ENCODE measurements at regions not wholly inside any gene's neighbourhood (a gene's known extent, or its start where the extent isn't known, plus 50 kb on each side); places are given as distances from the start of the nearest gene placed in this dataset.
"Not testable (repeated sequence)": the region's sequence is repeated elsewhere in the genome, so short reads cannot be mapped to it uniquely, and the experiment has no call there.

GRCh38 chr1:185539277-185539943, 194.8 kb upstream of the HMCN1 start:
- TF ChIP-seq, protein P1, sequence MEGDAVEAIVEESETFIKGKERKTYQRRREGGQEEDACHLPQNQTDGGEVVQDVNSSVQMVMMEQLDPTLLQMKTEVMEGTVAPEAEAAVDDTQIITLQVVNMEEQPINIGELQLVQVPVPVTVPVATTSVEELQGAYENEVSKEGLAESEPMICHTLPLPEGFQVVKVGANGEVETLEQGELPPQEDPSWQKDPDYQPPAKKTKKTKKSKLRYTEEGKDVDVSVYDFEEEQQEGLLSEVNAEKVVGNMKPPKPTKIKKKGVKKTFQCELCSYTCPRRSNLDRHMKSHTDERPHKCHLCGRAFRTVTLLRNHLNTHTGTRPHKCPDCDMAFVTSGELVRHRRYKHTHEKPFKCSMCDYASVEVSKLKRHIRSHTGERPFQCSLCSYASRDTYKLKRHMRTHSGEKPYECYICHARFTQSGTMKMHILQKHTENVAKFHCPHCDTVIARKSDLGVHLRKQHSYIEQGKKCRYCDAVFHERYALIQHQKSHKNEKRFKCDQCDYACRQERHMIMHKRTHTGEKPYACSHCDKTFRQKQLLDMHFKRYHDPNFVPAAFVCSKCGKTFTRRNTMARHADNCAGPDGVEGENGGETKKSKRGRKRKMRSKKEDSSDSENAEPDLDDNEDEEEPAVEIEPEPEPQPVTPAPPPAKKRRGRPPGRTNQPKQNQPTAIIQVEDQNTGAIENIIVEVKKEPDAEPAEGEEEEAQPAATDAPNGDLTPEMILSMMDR (IDR thresholded peaks at IDR 0.05), result no peak
- H3K36me3 ChIP-seq, result no peaks in the 10 kb centered on the region
- DNase-seq (ENCODE audit: low spot score), result no peak
- no peaks in the 10 kb centered on the region for H3K27me3 ChIP-seq (replicated peaks; ENCODE audit: insufficient read depth)
- H3K4me1 ChIP-seq (ENCODE audit: control insufficient read depth in 1 of 2, low read depth in 2 of 2), result peaks cover 10 to 12% of the 10 kb centered on the region in 2 donors
- H3K4me3 ChIP-seq, result no peak overlapping the region
- no peak overlapping the region for H3K27ac ChIP-seq
- H3K9me3 ChIP-seq, result no peaks in the 10 kb centered on the region
- no peak for ATAC-seq (ENCODE audit: insufficient number of reproducible peaks, low FRiP score, low read depth)

GRCh38 chr1:185538309-185538898, 195.8 kb upstream of the HMCN1 start:
- H3K4me3 ChIP-seq; H3K27me3 ChIP-seq (replicated peaks; ENCODE audit: insufficient read depth); H3K9me3 ChIP-seq; DNase-seq (ENCODE audit: low spot score); H3K27ac ChIP-seq; H3K36me3 ChIP-seq; ATAC-seq (ENCODE audit: insufficient number of reproducible peaks, low FRiP score, low read depth): not testable (repeated sequence)
- H3K4me1 ChIP-seq (ENCODE audit: control insufficient read depth in 1 of 2, low read depth in 2 of 2), result peaks cover 13 to 14% of the 10 kb centered on the region in 2 donors

- Histone ChIP-seq H3K4me1 (ENCODE audit: control insufficient read depth in 1 of 2, low read depth in 2 of 2) (peaks cover 13 to 14% of the 10 kb centered on the region in 2 donors), H3K27me3 (replicated peaks; ENCODE audit: insufficient read depth) (no peaks in the 10 kb centered on the region), H3K36me3 (no peaks in the 10 kb centered on the region), H3K9me3 (no peaks in the 10 kb centered on the region), H3K27ac (no peak overlapping the region), H3K4me3 (no peak overlapping the region)
- DNase-seq (ENCODE audit: low spot score) (no peak), ATAC-seq (ENCODE audit: insufficient number of reproducible peaks, low FRiP score, low read depth) (no peak)
- TF ChIP-seq, protein P1 (IDR thresholded peaks at IDR 0.05), result no peak
Observed at GRCh38 chr1:185537596-185537995, 196.6 kb upstream of the HMCN1 start.

DNA sequence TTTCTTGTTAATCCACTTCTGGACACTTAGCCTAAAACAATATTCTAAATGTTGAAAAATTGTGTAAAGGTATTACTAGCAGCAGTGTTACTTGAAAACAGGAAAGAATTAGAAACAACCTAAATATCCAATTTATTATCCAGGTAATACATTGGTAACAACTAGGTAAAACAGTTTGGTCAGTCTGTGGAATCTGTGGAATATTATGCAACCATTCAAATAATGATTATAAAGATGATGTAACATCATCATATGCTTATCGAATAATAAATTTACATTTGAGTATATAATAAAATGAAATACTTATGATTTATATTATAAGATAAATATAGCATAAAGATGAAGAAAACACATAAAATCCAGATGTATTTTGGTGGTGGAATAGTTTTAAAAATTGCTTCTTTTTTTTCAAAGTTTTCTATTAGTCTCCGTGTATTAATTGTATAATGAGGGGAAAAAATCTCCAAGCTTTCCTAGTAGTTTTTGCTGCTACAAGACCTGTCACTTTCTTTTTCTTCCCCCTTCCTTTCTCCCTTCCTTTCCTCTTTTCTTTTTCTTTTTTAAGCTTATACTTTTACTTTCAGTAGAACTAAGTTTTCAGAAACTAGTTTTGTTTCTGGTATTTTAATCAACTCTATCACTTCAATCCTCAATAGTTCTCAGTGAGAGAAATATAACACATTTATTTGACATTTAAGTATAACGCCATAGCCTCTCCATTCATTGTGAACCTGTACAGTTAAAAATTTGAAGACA, 197.8 kb upstream of the HMCN1 start:
- TF ChIP-seq, protein P1 (IDR thresholded peaks at IDR 0.05), result no peak
- no peak for DNase-seq (ENCODE audit: low spot score)
- peaks cover 13 to 14% of the 10 kb centered on the region in 2 donors for H3K4me1 ChIP-seq (ENCODE audit: control insufficient read depth in 1 of 2, low read depth in 2 of 2)
- no peak for ATAC-seq (ENCODE audit: insufficient number of reproducible peaks, low FRiP score, low read depth)
- no peak overlapping the region for H3K4me3 ChIP-seq
- H3K27me3 ChIP-seq (replicated peaks; ENCODE audit: insufficient read depth), result no peaks in the 10 kb centered on the region
- H3K36me3 ChIP-seq, result no peaks in the 10 kb centered on the region
- no peaks in the 10 kb centered on the region for H3K9me3 ChIP-seq
- H3K27ac ChIP-seq, result no peak overlapping the region

DNA sequence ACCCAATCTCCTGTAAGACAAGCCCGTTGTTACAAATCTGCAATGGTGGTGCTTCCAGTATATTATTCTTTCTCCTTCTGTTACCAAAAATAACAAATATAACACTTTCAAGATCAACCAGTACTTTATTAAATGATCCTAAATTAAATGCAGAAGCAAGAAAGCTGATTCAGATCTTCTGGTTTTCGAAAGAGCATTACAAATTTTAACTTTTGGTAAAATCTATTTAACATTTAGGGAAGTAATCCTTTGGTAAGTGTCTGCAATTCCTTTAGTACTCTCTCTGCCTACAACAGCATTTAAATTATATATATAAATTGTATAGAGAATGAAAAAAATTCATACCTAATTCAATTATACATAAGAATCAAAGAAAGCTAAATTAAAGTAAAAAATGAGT, 198.6 kb upstream of the HMCN1 start:
- Histone ChIP-seq H3K4me1 (ENCODE audit: control insufficient read depth in 1 of 2, low read depth in 2 of 2) (peaks cover 13 to 14% of the 10 kb centered on the region in 2 donors), H3K27me3 (replicated peaks; ENCODE audit: insufficient read depth) (no peaks in the 10 kb centered on the region), H3K4me3 (no peak overlapping the region), H3K36me3 (no peaks in the 10 kb centered on the region), H3K27ac (peak overlapping the region in 1 of 2 donors; percentile 15), H3K9me3 (no peaks in the 10 kb centered on the region)
- no peak for DNase-seq (ENCODE audit: low spot score)
- ATAC-seq (ENCODE audit: insufficient number of reproducible peaks, low FRiP score, low read depth), result no peak
- TF ChIP-seq, protein P1 (IDR thresholded peaks at IDR 0.05), result no peak

Data from thoracic aorta (tissue), 2 donors.